HG02798 (cell line): ENCODE measurements at regions not wholly inside any gene's neighbourhood (a gene's known extent, or its start where the extent isn't known, plus 50 kb on each side); places are given as distances from the start of the nearest gene placed in this dataset.

ENCODE experiments used
- ATAC-seq: cut with Tn5 transposase; IDR thresholded peaks from one replicate; pipeline ENCODE4 v1.9.1; 2021; ENCODE audit warnings: mild to moderate bottlenecking; ENCODE audit not compliant: unreplicated experiment, poor library complexity

GRCh38 chr6:14641423-14642135 lies 524.0 kb downstream of the CD83 start:
- ATAC-seq, result no peak

GRCh38 chr6:14642136-14642505 lies 524.5 kb downstream of the CD83 start:
- ATAC-seq, result no peak

- no peak for ATAC-seq
Measured at GRCh38 chr6:14642842-14643241, 525.3 kb downstream of the CD83 start.

- no peak for ATAC-seq
Measured at GRCh38 chr6:14644381-14644780, 526.8 kb downstream of the CD83 start.

- no peak for ATAC-seq
Measured at GRCh38 chr6:14645221-14645620, 527.6 kb downstream of the CD83 start.

- ATAC-seq, result no peak
Measured at GRCh38 chr6:14645841-14646240, 528.3 kb downstream of the CD83 start.

GRCh38 chr6:14646371-14646770 lies 528.8 kb downstream of the CD83 start:
- ATAC-seq, result no peak

- ATAC-seq, result no peak
Measured at GRCh38 chr6:14647357-14647756, 529.8 kb downstream of the CD83 start.

GRCh38 chr6:14652536-14652935 lies 535.0 kb downstream of the CD83 start:
- no peak for ATAC-seq

- ATAC-seq, result no peak
Measured at GRCh38 chr6:14655201-14656061, 537.9 kb downstream of the CD83 start.

GRCh38 chr6:14656078-14656521 lies 538.5 kb downstream of the CD83 start:
- ATAC-seq, result no peak

GRCh38 chr6:14656649-14657048 lies 539.1 kb downstream of the CD83 start:
- ATAC-seq, result no peak

- ATAC-seq, result no peak
Measured at GRCh38 chr6:14658030-14658429, 540.5 kb downstream of the CD83 start.

GRCh38 chr6:14658886-14659561 lies 541.5 kb downstream of the CD83 start:
- ATAC-seq, result no peak

- ATAC-seq, result no peak
Measured at GRCh38 chr6:14659841-14660240, 542.3 kb downstream of the CD83 start.

- ATAC-seq, result no peak
Measured at GRCh38 chr6:14660806-14661579, 543.4 kb downstream of the CD83 start.

GRCh38 chr6:14661691-14662090 lies 544.1 kb downstream of the CD83 start:
- no peak for ATAC-seq

- ATAC-seq, result peak; percentile 55
Measured at GRCh38 chr6:14664112-14664601, 546.6 kb downstream of the CD83 start.

- ATAC-seq, result no peak
Measured at GRCh38 chr6:14664621-14665315, 547.2 kb downstream of the CD83 start.
